Subcutaneous abdominal adipose tissue (tissue), 5 donors: ENCODE measurements at regions not wholly inside any gene's neighbourhood (a gene's known extent, or its start where the extent isn't known, plus 50 kb on each side); places are given as distances from the start of the nearest gene placed in this dataset.

ENCODE experiments used
- H3K27ac ChIP-seq: one replicate; pipeline ENCODE4 v1.7.0; 2013; ENCODE audit warnings: low read depth, mild to moderate bottlenecking, inconsistent platforms, low read length, moderate library complexity
- H3K27me3 ChIP-seq, 5 donors: one replicate each; pipeline ENCODE4 v1.7.0; 2013; ENCODE audit warnings: low read length in 5 of 5, inconsistent platforms in 1 of 5; ENCODE audit not compliant: control insufficient read depth in 5 of 5, insufficient read depth in 4 of 5
- H3K36me3 ChIP-seq, 5 donors: one replicate each; pipeline ENCODE4 v1.7.0; 2013; ENCODE audit warnings: low read length in 5 of 5; ENCODE audit not compliant: control insufficient read depth in 5 of 5, insufficient read depth in 5 of 5
- H3K4me1 ChIP-seq, 5 donors: one replicate each; pipeline ENCODE4 v1.7.0; 2013; ENCODE audit warnings: low read length in 5 of 5, mild to moderate bottlenecking in 3 of 5, moderate library complexity in 1 of 5; ENCODE audit not compliant: control insufficient read depth in 5 of 5, insufficient read depth in 5 of 5
- H3K4me3 ChIP-seq, 5 donors: one replicate each; pipeline ENCODE4 v1.7.0; 2013; ENCODE audit warnings: low read length in 5 of 5, low read depth in 1 of 5
- H3K9ac ChIP-seq, 5 donors: one replicate each; pipeline ENCODE4 v1.7.0; 2013; ENCODE audit warnings: low read length in 5 of 5, mild to moderate bottlenecking in 4 of 5, moderate library complexity in 3 of 5
- H3K9me3 ChIP-seq, 5 donors: one replicate each; pipeline ENCODE4 v1.7.0; 2013; ENCODE audit warnings: low read length in 5 of 5; ENCODE audit not compliant: control insufficient read depth in 5 of 5
- donor health status: healthy.
- donor health status: healthy.
- donor health status: healthy.
- donor health status: healthy.
- donor health status: healthy.

GRCh38 chr7:136051203-136051928, 74.2 kb upstream of the MTPN start:
- no peaks in the 10 kb centered on the region for H3K9me3 ChIP-seq
- no peaks in the 10 kb centered on the region for H3K27me3 ChIP-seq
- no peaks in the 10 kb centered on the region for H3K36me3 ChIP-seq
- no peak overlapping the region for H3K4me3 ChIP-seq
- no peak overlapping the region for H3K9ac ChIP-seq
- no peak overlapping the region for H3K27ac ChIP-seq
- no peaks in the 10 kb centered on the region for H3K4me1 ChIP-seq

- no peaks in the 10 kb centered on the region for H3K9me3 ChIP-seq
- no peak overlapping the region for H3K27ac ChIP-seq
- H3K4me1 ChIP-seq: no peaks in the 10 kb centered on the region
These were observed 73.3 kb upstream of the MTPN start for GRCh38 chr7:136050462-136050847.

DNA sequence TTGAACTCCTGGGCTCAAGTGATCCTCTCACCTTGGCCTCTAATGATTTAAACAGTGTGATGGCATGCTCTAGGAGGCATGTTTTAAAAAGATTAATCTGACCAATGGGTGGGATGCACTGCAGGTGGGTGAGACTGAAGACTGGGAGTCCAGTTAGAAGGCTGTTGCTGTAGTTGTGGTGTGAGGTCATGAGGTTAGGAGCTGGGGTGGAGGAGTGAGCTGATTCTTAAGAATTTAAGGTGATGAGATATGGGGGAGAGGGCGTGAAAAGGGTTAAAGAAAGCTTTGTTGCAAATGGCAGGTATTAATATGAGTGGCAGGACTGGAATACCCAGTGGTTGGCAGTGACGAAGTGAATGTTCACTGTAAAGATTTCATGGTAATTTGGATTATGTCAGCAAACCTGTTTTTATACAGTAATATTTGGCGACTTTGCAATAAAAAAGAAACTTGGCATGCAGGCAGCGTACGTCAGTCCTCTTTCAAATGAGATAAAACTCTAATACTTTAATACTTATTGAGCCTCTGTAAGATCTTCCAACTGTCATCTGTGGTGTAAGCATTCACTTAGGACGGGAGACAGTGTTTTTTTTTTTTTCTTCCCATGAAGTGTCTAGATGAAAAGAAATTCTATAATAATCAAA, 72.8 kb upstream of the MTPN start:
- Histone ChIP-seq H3K27me3 (no peaks in the 10 kb centered on the region), H3K4me1 (no peaks in the 10 kb centered on the region), H3K9ac (no peak overlapping the region), H3K9me3 (no peaks in the 10 kb centered on the region), H3K4me3 (no peak overlapping the region), H3K36me3 (no peaks in the 10 kb centered on the region), H3K27ac (no peak overlapping the region)

More at GRCh38 chr7:136050462-136050847, 73.3 kb upstream of the MTPN start:
- Histone ChIP-seq H3K27me3 (no peaks in the 10 kb centered on the region), H3K4me3 (no peak overlapping the region), H3K9ac (no peak overlapping the region), H3K36me3 (no peaks in the 10 kb centered on the region)

DNA sequence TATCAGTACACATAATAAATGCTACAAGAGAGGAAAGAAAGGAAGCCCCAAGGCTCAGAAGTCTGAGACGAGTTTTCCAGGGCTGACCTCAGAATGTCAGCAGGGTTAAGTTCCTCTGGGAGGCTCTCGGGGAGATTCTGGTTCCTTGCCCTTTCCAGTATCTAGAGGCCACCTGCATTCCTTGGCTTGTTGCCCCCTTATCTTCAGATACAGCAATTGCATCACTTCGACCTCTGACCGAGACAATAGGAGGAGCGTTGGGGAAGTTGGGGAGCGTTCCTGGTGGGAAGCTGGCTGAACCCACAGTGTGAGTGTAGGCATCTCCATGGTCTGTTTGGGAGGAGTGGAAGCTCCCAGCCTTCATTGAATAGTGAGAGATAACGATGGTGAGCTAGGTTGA, 72.0 kb upstream of the MTPN start:
- Histone ChIP-seq H3K27ac (no peak overlapping the region), H3K9ac (no peak overlapping the region), H3K27me3 (no peaks in the 10 kb centered on the region), H3K4me3 (no peak overlapping the region), H3K9me3 (no peaks in the 10 kb centered on the region), H3K36me3 (no peaks in the 10 kb centered on the region), H3K4me1 (no peaks in the 10 kb centered on the region)

DNA sequence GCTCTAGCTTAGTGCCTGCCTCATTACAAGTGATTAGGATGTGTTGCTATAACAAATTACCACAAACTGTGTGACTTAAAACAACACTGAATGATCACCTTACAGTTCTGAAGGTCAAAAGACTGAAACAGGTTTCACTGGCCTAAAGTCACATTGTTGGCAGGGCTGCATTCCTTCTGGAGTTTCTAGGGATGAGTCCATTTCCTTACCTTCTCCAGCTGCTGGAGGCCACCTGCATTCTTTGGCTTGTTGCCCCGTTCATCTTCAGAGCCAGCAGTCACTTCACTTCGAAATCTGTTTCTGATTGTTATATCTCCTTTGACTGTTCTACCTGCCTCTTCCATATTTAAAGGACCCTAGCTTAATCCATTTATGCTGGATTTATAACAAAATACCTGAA, 69.4 kb upstream of the MTPN start:
- H3K27me3 ChIP-seq: no peaks in the 10 kb centered on the region
- H3K36me3 ChIP-seq: no peaks in the 10 kb centered on the region
- no peak overlapping the region for H3K27ac ChIP-seq
- no peaks in the 10 kb centered on the region for H3K4me1 ChIP-seq
- H3K9me3 ChIP-seq: no peaks in the 10 kb centered on the region
- H3K9ac ChIP-seq: no peak overlapping the region
- H3K4me3 ChIP-seq: no peak overlapping the region

- Histone ChIP-seq H3K9ac (no peak overlapping the region), H3K27me3 (no peaks in the 10 kb centered on the region), H3K9me3 (no peaks in the 10 kb centered on the region), H3K27ac (no peak overlapping the region), H3K4me1 (no peaks in the 10 kb centered on the region), H3K36me3 (no peaks in the 10 kb centered on the region), H3K4me3 (no peak overlapping the region)
These were observed 68.8 kb upstream of the MTPN start for GRCh38 chr7:136045992-136046391.

DNA sequence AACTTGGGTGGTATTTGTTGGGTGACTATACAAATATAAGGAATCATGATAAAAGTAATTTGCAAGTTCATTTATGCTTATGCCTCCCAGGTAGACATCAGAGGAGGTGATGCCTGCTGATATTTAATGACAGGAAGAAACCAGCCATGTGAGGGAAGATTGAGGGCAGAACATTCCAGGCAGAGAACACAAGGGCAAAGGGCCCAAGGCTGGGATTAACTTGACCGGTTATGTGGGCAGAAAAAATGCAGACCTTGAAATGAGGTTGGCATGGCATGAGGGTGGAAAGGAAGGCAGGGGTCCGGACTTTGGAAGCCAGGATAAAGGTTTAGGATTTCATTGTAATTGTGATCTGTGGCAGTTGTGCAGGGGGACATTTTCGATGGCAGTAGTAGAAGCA, 68.0 kb upstream of the MTPN start:
- H3K36me3 ChIP-seq: no peaks in the 10 kb centered on the region
- no peak overlapping the region for H3K4me3 ChIP-seq
- H3K9me3 ChIP-seq: no peaks in the 10 kb centered on the region
- no peaks in the 10 kb centered on the region for H3K27me3 ChIP-seq
- H3K27ac ChIP-seq: no peak overlapping the region
- no peaks in the 10 kb centered on the region for H3K4me1 ChIP-seq
- H3K9ac ChIP-seq: no peak overlapping the region

- Histone ChIP-seq H3K27ac (peak overlapping the region; percentile 18), H3K27me3 (no peaks in the 10 kb centered on the region), H3K4me1 (peaks cover 0 to 7% (median 0%) of the 10 kb centered on the region in 5 donors), H3K4me3 (no peak overlapping the region), H3K9ac (peak overlapping the region in 1 of 5 donors; percentile 20), H3K36me3 (no peaks in the 10 kb centered on the region), H3K9me3 (no peaks in the 10 kb centered on the region)
These were observed 62.6 kb upstream of the MTPN start for GRCh38 chr7:136039577-136040345.

GRCh38 chr7:136036336-136036735, 59.2 kb upstream of the MTPN start:
- H3K4me1 ChIP-seq: peaks cover 0 to 7% (median 0%) of the 10 kb centered on the region in 5 donors
- H3K4me3 ChIP-seq: no peak overlapping the region
- no peaks in the 10 kb centered on the region for H3K9me3 ChIP-seq
- H3K36me3 ChIP-seq: no peaks in the 10 kb centered on the region
- H3K27me3 ChIP-seq: no peaks in the 10 kb centered on the region
- no peak overlapping the region for H3K9ac ChIP-seq
- H3K27ac ChIP-seq: no peak overlapping the region

DNA sequence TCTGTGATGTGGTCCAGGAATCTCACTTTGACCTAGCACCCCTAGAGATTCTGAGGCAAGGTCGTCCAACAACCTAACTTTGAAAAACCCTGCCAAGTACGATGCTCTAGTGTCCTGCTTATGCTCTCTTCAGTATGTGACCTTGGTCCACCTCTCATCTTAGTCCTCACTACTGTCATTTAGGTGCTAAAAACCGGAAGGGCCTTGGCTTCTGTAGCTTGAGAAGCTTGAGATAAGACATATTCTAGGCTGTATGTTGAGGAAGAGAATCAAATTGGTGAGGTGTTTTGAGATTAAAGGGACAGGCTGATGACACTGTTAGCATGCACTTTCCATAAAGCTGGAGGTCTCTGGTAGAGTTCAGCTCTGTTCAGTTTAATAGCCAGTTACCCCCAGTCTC, 57.0 kb upstream of the MTPN start:
- no peak overlapping the region for H3K27ac ChIP-seq
- no peak overlapping the region for H3K4me3 ChIP-seq
- no peaks in the 10 kb centered on the region for H3K27me3 ChIP-seq
- H3K9me3 ChIP-seq: no peaks in the 10 kb centered on the region
- no peak overlapping the region for H3K9ac ChIP-seq
- no peaks in the 10 kb centered on the region for H3K4me1 ChIP-seq
- H3K36me3 ChIP-seq: no peaks in the 10 kb centered on the region
